Brain microvascular endothelial cell (primary cell): ENCODE measurements at regions not wholly inside any gene's neighbourhood (a gene's known extent, or its start where the extent isn't known, plus 50 kb on each side); places are given as distances from the start of the nearest gene placed in this dataset.

Experiments
- DNase-seq: peaks from one replicate; pipeline ENCODE4 v3.0.0-alpha.2; 2020
- H3K27ac ChIP-seq: fragments of 250-450 bp; sonication (Bioruptor Pico); 2 replicates; pipeline ENCODE4 v1.5.1; 2020; ENCODE audit warnings: mild to moderate bottlenecking, moderate library complexity
- H3K27me3 ChIP-seq: fragments of 250-450 bp; sonication (Bioruptor Pico); replicated peaks from 2 replicates; pipeline ENCODE4 v1.5.1; 2020; ENCODE audit warnings: mild to moderate bottlenecking
- H3K36me3 ChIP-seq: fragments of 250-450 bp; sonication (Bioruptor Pico); replicated peaks from 2 replicates; pipeline ENCODE4 v1.5.1; 2020; ENCODE audit warnings: mild to moderate bottlenecking
- H3K4me3 ChIP-seq: 2 replicates; pipeline ENCODE4 v1.5.1; 2011; ENCODE audit warnings: low read depth, mild to moderate bottlenecking, control low read depth, low read length, moderate library complexity
- in situ Hi-C: cut with HindIII; loops from 2 replicates; pipeline ENCODE4 v1.10.0; 2017; ENCODE audit warnings: low sequenced_read_pairs, low pct_ligation_motif_present
- TF ChIP-seq, protein P1 (sequence below): IDR thresholded peaks from 2 replicates; pipeline ENCODE4 v1.5.1; 2011; ENCODE audit warnings: low read depth, mild to moderate bottlenecking, moderate library complexity, low read length, control low read depth, inconsistent platforms; ENCODE audit errors: missing control alignments

- DNase-seq, result no peak
- Histone ChIP-seq H3K27me3 (no peaks in the 10 kb centered on the region), H3K27ac (no peak overlapping the region), H3K4me3 (no peak overlapping the region), H3K36me3 (no peaks in the 10 kb centered on the region)
- TF ChIP-seq, protein P1, sequence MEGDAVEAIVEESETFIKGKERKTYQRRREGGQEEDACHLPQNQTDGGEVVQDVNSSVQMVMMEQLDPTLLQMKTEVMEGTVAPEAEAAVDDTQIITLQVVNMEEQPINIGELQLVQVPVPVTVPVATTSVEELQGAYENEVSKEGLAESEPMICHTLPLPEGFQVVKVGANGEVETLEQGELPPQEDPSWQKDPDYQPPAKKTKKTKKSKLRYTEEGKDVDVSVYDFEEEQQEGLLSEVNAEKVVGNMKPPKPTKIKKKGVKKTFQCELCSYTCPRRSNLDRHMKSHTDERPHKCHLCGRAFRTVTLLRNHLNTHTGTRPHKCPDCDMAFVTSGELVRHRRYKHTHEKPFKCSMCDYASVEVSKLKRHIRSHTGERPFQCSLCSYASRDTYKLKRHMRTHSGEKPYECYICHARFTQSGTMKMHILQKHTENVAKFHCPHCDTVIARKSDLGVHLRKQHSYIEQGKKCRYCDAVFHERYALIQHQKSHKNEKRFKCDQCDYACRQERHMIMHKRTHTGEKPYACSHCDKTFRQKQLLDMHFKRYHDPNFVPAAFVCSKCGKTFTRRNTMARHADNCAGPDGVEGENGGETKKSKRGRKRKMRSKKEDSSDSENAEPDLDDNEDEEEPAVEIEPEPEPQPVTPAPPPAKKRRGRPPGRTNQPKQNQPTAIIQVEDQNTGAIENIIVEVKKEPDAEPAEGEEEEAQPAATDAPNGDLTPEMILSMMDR, result no peak
- in situ Hi-C loops, result no loop called here
Observed at GRCh38 chr19:32174386-32175113, 170.9 kb upstream of the ZNF507 start.

- no peak for DNase-seq
- in situ Hi-C loops, result no loop called here
- Histone ChIP-seq H3K36me3 (no peaks in the 10 kb centered on the region), H3K27ac (no peak overlapping the region), H3K27me3 (no peaks in the 10 kb centered on the region), H3K4me3 (no peak overlapping the region)
- TF ChIP-seq, protein P1, result no peak
Observed at GRCh38 chr19:32176591-32176990, 168.8 kb upstream of the ZNF507 start.

DNA sequence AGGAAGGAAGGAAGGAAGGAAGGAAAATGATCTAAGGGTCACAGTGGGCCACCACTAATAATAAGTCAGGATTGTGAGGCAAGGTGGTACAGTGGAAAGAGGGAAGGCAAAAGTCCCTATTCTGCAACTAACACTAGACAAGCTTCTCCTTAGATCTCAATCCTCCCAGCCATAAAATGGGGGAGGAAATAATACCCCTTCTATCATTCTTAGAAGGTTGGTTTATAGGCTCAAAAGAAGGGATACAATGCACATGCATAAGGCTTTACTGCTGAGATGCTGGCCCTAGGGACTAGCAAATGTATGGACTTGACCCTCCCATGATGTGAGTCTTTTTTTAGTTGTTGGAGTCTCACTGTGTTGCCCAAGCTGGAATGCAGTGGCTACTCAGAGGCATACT, 167.7 kb upstream of the ZNF507 start:
- no peak overlapping the region for H3K27ac ChIP-seq
- TF ChIP-seq, protein P1, result no peak
- DNase-seq, result no peak
- H3K27me3 ChIP-seq, result no peaks in the 10 kb centered on the region
- H3K36me3 ChIP-seq, result no peaks in the 10 kb centered on the region
- in situ Hi-C loops, result no loop called here
- H3K4me3 ChIP-seq, result no peak overlapping the region

DNA sequence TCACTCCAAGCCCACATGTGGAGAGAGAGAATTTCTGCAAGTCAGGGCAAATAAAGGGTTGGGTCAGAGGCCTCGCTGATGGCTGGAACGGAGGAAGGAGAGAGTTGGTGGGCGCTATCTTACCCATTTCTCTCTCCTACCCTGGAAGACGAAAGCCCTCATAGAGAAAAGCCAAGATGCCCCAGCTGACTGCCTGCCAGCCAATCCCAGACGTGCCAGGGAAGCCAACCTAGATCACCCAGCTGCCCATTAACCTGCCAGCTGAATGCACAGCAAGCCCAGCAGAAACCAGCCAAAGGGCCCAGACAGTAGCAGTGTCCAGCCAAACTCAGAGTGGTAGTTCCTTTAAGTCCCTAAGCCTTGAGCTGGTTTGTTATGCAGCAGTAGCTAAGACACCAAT, 167.0 kb upstream of the ZNF507 start:
- in situ Hi-C loops, result no loop called here
- no peaks in the 10 kb centered on the region for H3K27me3 ChIP-seq
- H3K27ac ChIP-seq, result no peak overlapping the region
- TF ChIP-seq, protein P1, result no peak
- no peak overlapping the region for H3K4me3 ChIP-seq
- no peaks in the 10 kb centered on the region for H3K36me3 ChIP-seq
- no peak for DNase-seq

- in situ Hi-C loops, result no loop called here
- TF ChIP-seq, protein P1, result no peak
- no peak overlapping the region for H3K27ac ChIP-seq
- no peaks in the 10 kb centered on the region for H3K36me3 ChIP-seq
- no peak overlapping the region for H3K4me3 ChIP-seq
- no peak for DNase-seq
- H3K27me3 ChIP-seq, result no peaks in the 10 kb centered on the region
Observed at GRCh38 chr19:32178956-32179355, 166.5 kb upstream of the ZNF507 start.
